Astrocyte (in vitro differentiated cells and primary cell): ENCODE measurements at regions not wholly inside any gene's neighbourhood (a gene's known extent, or its start where the extent isn't known, plus 50 kb on each side); places are given as distances from the start of the nearest gene placed in this dataset.

ENCODE experiments used
- DNase-seq: peaks from one replicate; pipeline ENCODE4 v3.0.0-alpha.2; 2010; ENCODE audit warnings: low read depth
- FAIRE-seq: peaks from 2 replicates; lab custom pipeline; 2011; peaks lifted over from hg19 to GRCh38; lab: Jason Lieb, UNC
- H2AFZ ChIP-seq: 2 replicates; pipeline ENCODE4 v1.6.0; 2012; ENCODE audit warnings: low read depth, low read length, inconsistent platforms
- H3K27ac ChIP-seq: 2 replicates; pipeline ENCODE4 v1.5.1; 2011; ENCODE audit warnings: low read depth, low read length, inconsistent platforms
- H3K27me3 ChIP-seq: 2 replicates; pipeline ENCODE4 v1.6.0; 2011; ENCODE audit warnings: low read length, inconsistent platforms; ENCODE audit not compliant: insufficient read depth
- H3K36me3 ChIP-seq: 2 replicates; pipeline ENCODE4 v1.5.1; 2011; ENCODE audit warnings: low read length, inconsistent platforms; ENCODE audit not compliant: insufficient read depth
- H3K4me1 ChIP-seq: 2 replicates; pipeline ENCODE4 v1.5.1; 2011; ENCODE audit warnings: low read length, inconsistent platforms; ENCODE audit not compliant: insufficient read depth
- H3K4me2 ChIP-seq: 2 replicates; pipeline ENCODE4 v1.6.0; 2012; ENCODE audit warnings: low read length, inconsistent platforms
- H3K4me3 ChIP-seq: 2 replicates; pipeline ENCODE4 v1.5.1; 2011; ENCODE audit warnings: low read depth, mild to moderate bottlenecking, low read length, inconsistent platforms; ENCODE audit not compliant: insufficient read depth
- H3K79me2 ChIP-seq: 2 replicates; pipeline ENCODE4 v1.6.0; 2012; ENCODE audit warnings: mild to moderate bottlenecking, low read length, inconsistent platforms; ENCODE audit not compliant: insufficient read depth
- H3K9ac ChIP-seq: 2 replicates; pipeline ENCODE4 v1.6.0; 2012; ENCODE audit warnings: mild to moderate bottlenecking, low read length, inconsistent platforms
- H3K9me3 ChIP-seq: 2 replicates; pipeline ENCODE4 v1.5.1; 2012; ENCODE audit warnings: low read depth, mild to moderate bottlenecking, low read length, inconsistent platforms; ENCODE audit not compliant: insufficient read depth
- H4K20me1 ChIP-seq: 2 replicates; pipeline ENCODE4 v1.6.0; 2012; ENCODE audit warnings: low read length, inconsistent platforms; ENCODE audit not compliant: insufficient read depth
- H3K27ac Mint-ChIP-seq: one replicate; pipeline ENCODE4 v1.8.0; 2021; ENCODE audit warnings: mild to moderate bottlenecking, mixed read lengths; ENCODE audit not compliant: unreplicated experiment
- H3K27me3 Mint-ChIP-seq: one replicate; pipeline ENCODE4 v1.8.0; 2021; ENCODE audit warnings: low read depth, mixed read lengths; ENCODE audit not compliant: unreplicated experiment
- H3K36me3 Mint-ChIP-seq: one replicate; pipeline ENCODE4 v1.8.0; 2021; ENCODE audit warnings: low read depth, mixed read lengths; ENCODE audit not compliant: unreplicated experiment
- H3K4me1 Mint-ChIP-seq: one replicate; pipeline ENCODE4 v1.8.0; 2021; ENCODE audit warnings: low read depth, mixed read lengths; ENCODE audit not compliant: unreplicated experiment
- H3K4me3 Mint-ChIP-seq: one replicate; pipeline ENCODE4 v1.8.0; 2021; ENCODE audit warnings: mild to moderate bottlenecking, moderate library complexity, mixed read lengths; ENCODE audit not compliant: unreplicated experiment
- H3K9me3 Mint-ChIP-seq: one replicate; pipeline ENCODE4 v1.8.0; 2021; ENCODE audit warnings: mild to moderate bottlenecking, mixed read lengths; ENCODE audit not compliant: unreplicated experiment
- EZH2 ChIP-seq: IDR thresholded peaks from 2 replicates; pipeline ENCODE4 v1.6.1; 2012; ENCODE audit warnings: mild to moderate bottlenecking, low read length, inconsistent platforms; ENCODE audit not compliant: insufficient read depth
- TF ChIP-seq, protein P1 (sequence below): IDR thresholded peaks from 2 replicates; pipeline ENCODE4 v1.5.1; 2011; ENCODE audit warnings: low read depth, mild to moderate bottlenecking, inconsistent platforms, low read length, moderate library complexity; ENCODE audit not compliant: insufficient read depth

DNA sequence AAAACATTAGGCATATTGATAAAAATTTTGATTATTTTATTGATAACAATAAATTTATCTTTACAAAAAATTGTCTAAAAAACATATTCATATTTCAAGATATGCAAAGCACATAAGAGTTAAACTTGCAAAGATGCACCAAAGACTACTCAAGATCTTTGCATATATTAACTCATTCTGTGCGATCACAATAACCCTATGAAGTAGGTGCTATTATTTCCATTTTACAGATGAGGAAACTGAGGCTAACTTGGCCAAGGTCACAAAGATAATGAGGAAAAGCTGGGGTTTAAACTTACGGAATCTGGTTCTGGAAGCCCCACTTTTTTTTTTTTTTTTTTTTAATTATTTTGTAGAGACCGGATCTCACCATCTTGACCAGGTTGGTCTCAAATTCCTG lies 94.4 kb upstream of the SERTAD2 start:
- Histone ChIP-seq H3K4me2 (no peak overlapping the region), H3K79me2 (peaks cover 10% of the 10 kb centered on the region), H3K36me3 (no peaks in the 10 kb centered on the region), H3K27me3 (no peaks in the 10 kb centered on the region), H3K4me3 (no peak overlapping the region), H2AFZ (no peak overlapping the region), H3K9me3 (no peaks in the 10 kb centered on the region), H3K27ac (no peak overlapping the region), H3K4me1 (peaks cover 9% of the 10 kb centered on the region), H4K20me1 (no peaks in the 10 kb centered on the region), H3K9ac (no peak overlapping the region)
- H3K4me1 Mint-ChIP-seq, result peaks cover 18% of the 10 kb centered on the region
- no peak overlapping the region for H3K27ac Mint-ChIP-seq
- H3K27me3 Mint-ChIP-seq, result no peaks in the 10 kb centered on the region
- TF ChIP-seq, protein P1, sequence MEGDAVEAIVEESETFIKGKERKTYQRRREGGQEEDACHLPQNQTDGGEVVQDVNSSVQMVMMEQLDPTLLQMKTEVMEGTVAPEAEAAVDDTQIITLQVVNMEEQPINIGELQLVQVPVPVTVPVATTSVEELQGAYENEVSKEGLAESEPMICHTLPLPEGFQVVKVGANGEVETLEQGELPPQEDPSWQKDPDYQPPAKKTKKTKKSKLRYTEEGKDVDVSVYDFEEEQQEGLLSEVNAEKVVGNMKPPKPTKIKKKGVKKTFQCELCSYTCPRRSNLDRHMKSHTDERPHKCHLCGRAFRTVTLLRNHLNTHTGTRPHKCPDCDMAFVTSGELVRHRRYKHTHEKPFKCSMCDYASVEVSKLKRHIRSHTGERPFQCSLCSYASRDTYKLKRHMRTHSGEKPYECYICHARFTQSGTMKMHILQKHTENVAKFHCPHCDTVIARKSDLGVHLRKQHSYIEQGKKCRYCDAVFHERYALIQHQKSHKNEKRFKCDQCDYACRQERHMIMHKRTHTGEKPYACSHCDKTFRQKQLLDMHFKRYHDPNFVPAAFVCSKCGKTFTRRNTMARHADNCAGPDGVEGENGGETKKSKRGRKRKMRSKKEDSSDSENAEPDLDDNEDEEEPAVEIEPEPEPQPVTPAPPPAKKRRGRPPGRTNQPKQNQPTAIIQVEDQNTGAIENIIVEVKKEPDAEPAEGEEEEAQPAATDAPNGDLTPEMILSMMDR, result no peak
- FAIRE-seq (no peak), DNase-seq (no peak)
- no peaks in the 10 kb centered on the region for H3K9me3 Mint-ChIP-seq
- H3K36me3 Mint-ChIP-seq, result no peaks in the 10 kb centered on the region
- H3K4me3 Mint-ChIP-seq, result no peak overlapping the region

DNA sequence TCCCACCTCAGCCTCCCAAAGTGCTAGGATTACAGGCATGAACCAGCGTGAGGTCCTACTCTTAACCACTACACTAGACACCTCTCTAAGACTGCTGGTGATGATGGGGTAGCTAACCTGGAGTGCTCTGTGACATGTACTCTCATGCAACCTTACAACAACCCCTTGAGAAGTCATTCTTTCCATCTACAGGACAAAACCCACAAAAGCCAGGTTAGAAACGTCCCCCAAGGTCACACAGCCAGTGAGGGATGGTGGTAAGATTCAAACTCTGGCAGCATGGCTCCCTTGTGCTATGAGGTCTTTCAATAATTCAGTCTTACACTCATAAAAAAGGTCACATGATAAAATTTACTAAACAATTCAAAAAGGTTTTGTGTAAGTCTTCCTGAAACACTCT lies 94.8 kb upstream of the SERTAD2 start:
- no peaks in the 10 kb centered on the region for H3K27me3 Mint-ChIP-seq
- peaks cover 10% of the 10 kb centered on the region for H3K79me2 ChIP-seq
- no peaks in the 10 kb centered on the region for H3K36me3 ChIP-seq
- no peaks in the 10 kb centered on the region for H3K36me3 Mint-ChIP-seq
- no peaks in the 10 kb centered on the region for H3K27me3 ChIP-seq
- H3K4me3 Mint-ChIP-seq, result peak overlapping the region; percentile 92
- H3K27ac ChIP-seq, result no peak overlapping the region
- H2AFZ ChIP-seq, result no peak overlapping the region
- peak overlapping the region; percentile 99 for H3K4me2 ChIP-seq
- peaks cover 9% of the 10 kb centered on the region for H3K4me1 ChIP-seq
- H4K20me1 ChIP-seq, result no peaks in the 10 kb centered on the region
- H3K9me3 ChIP-seq, result no peaks in the 10 kb centered on the region
- DNase-seq, result no peak
- peaks cover 18% of the 10 kb centered on the region for H3K4me1 Mint-ChIP-seq
- no peak overlapping the region for H3K9ac ChIP-seq
- H3K9me3 Mint-ChIP-seq, result no peaks in the 10 kb centered on the region
- H3K27ac Mint-ChIP-seq, result peak overlapping the region; percentile 20
- no peak overlapping the region for H3K4me3 ChIP-seq
- TF ChIP-seq EZH2, result no peak
- TF ChIP-seq, protein P1, result no peak
- FAIRE-seq, result no peak

DNA sequence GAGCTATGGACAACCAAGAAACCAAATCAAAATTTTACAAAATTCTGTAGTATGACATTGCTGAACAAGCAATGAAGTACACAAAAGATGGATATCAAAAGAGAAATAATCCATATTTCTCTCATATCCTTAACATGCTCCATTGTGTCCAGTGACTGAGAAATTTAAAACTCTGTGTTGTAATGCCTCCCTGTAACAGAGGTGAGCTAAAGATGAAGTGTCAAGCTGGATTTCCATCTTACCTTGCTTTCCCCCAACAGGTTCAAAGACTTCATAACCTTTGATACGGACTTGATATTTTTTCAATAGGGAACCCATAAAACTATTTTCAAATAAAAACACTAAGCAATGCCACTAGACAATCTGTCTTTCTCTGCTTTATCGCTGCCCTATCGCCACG lies 95.7 kb upstream of the SERTAD2 start:
- H4K20me1 ChIP-seq, result no peaks in the 10 kb centered on the region
- H3K27ac Mint-ChIP-seq, result peak overlapping the region; percentile 26
- TF ChIP-seq EZH2, result no peak
- TF ChIP-seq, protein P1, result no peak
- no peaks in the 10 kb centered on the region for H3K36me3 ChIP-seq
- peaks cover 9% of the 10 kb centered on the region for H3K4me1 ChIP-seq
- peak overlapping the region; percentile 92 for H3K4me3 Mint-ChIP-seq
- H3K9ac ChIP-seq, result peak overlapping the region; percentile 95
- FAIRE-seq, result no peak
- H3K4me1 Mint-ChIP-seq, result peaks cover 18% of the 10 kb centered on the region
- H3K9me3 Mint-ChIP-seq, result no peaks in the 10 kb centered on the region
- no peaks in the 10 kb centered on the region for H3K27me3 Mint-ChIP-seq
- no peaks in the 10 kb centered on the region for H3K36me3 Mint-ChIP-seq
- H3K27ac ChIP-seq, result no peak overlapping the region
- peaks cover 7% of the 10 kb centered on the region for H3K79me2 ChIP-seq
- no peak overlapping the region for H2AFZ ChIP-seq
- H3K27me3 ChIP-seq, result no peaks in the 10 kb centered on the region
- no peak for DNase-seq
- peak overlapping the region; percentile 99 for H3K4me2 ChIP-seq
- H3K4me3 ChIP-seq, result peak overlapping the region; percentile 82
- no peaks in the 10 kb centered on the region for H3K9me3 ChIP-seq
